AG10803 (cell line): ENCODE measurements at regions not wholly inside any gene's neighbourhood (a gene's known extent, or its start where the extent isn't known, plus 50 kb on each side); places are given as distances from the start of the nearest gene placed in this dataset.

Experiments
- DNase-seq: peaks from one replicate; pipeline ENCODE4 v3.0.0; 2010; ENCODE audit warnings: low read depth
- H3K4me3 ChIP-seq: 2 replicates; pipeline ENCODE4 v1.5.1; 2011; ENCODE audit warnings: mild to moderate bottlenecking, low read length, control low read depth
- TF ChIP-seq, protein P1 (sequence below): conservative IDR thresholded peaks from 2 replicates; pipeline ENCODE4 v1.5.1; 2011; ENCODE audit warnings: mild to moderate bottlenecking, low read length, control low read depth, inconsistent platforms

- TF ChIP-seq, protein P1, sequence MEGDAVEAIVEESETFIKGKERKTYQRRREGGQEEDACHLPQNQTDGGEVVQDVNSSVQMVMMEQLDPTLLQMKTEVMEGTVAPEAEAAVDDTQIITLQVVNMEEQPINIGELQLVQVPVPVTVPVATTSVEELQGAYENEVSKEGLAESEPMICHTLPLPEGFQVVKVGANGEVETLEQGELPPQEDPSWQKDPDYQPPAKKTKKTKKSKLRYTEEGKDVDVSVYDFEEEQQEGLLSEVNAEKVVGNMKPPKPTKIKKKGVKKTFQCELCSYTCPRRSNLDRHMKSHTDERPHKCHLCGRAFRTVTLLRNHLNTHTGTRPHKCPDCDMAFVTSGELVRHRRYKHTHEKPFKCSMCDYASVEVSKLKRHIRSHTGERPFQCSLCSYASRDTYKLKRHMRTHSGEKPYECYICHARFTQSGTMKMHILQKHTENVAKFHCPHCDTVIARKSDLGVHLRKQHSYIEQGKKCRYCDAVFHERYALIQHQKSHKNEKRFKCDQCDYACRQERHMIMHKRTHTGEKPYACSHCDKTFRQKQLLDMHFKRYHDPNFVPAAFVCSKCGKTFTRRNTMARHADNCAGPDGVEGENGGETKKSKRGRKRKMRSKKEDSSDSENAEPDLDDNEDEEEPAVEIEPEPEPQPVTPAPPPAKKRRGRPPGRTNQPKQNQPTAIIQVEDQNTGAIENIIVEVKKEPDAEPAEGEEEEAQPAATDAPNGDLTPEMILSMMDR, result no peak
- no peak overlapping the region for H3K4me3 ChIP-seq
- peak; percentile 98 for DNase-seq
These were observed 322.1 kb upstream of the AUTS2 start for GRCh38 chr7:69276011-69276729.

- no peak overlapping the region for H3K4me3 ChIP-seq
- peak; percentile 87 for DNase-seq
- TF ChIP-seq, protein P1, result no peak
These were observed 320.9 kb upstream of the AUTS2 start for GRCh38 chr7:69277366-69277765.

GRCh38 chr7:69282946-69283345, 315.3 kb upstream of the AUTS2 start:
- no peak for DNase-seq
- H3K4me3 ChIP-seq, result no peak overlapping the region
- TF ChIP-seq, protein P1, result no peak

DNA sequence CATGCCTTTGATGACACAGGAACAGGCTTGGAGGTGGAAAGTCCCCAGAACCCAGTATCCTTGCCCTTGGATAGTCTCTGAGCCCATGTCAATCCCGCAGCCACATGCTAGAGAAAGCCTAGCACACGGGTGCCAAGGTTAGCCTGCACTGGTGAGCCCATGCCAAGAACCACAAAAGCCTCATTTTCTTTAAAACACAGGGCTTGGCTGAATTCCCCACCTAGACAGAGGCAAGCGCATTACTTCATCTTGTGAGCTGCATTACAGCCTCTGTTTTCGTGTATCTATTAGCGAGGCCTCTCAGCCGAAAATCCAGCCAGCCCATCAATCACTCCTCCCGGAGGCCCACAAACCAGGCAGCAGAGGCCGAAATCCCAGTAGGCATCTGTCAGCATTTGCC, 314.9 kb upstream of the AUTS2 start:
- H3K4me3 ChIP-seq, result no peak overlapping the region
- DNase-seq, result peak; percentile 88
- TF ChIP-seq, protein P1, result no peak

DNA sequence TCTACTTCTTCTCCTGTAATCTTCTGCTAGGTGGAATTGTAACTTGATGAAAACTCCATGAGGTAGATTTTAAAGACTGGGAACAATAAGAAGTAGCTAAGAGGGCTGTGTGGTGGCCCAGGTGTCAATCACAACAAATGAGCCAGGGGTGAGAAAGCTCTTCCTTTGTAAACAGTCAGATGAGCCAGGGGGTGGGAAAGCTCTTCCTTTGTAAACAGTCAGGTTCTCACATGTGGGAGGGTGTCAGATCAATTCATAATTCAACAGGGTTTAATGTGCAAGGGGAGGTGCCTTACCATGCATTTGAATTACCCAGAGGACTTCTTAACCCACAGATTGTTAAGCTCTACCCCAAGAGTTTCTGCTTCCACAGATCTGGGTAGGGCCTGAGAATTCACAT, 312.4 kb upstream of the AUTS2 start:
- TF ChIP-seq, protein P1, result no peak
- no peak for DNase-seq
- H3K4me3 ChIP-seq, result no peak overlapping the region

DNA sequence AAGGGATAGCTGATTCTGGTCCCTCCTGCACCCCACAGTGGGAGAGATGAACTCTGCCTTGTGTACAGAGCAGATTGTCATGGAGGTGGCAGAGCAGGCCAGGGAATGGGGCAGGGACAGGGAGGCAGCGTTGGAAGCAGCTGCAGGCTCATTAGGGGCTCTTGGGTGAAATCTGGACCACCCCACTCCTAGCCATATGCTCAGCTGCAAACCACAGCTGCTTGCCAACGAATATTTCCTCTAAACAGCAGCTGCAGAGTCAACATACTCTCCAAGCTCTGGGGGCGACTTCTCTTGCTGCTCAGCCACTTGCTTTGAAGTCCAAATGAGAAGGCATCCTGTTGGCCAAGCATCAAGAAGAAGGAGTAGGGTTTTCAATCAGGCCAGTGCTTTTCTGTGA, 302.3 kb upstream of the AUTS2 start:
- no peak overlapping the region for H3K4me3 ChIP-seq
- TF ChIP-seq, protein P1, result no peak
- DNase-seq, result no peak

- no peak for DNase-seq
- TF ChIP-seq, protein P1, result no peak
- H3K4me3 ChIP-seq, result no peak overlapping the region
These were observed 297.0 kb upstream of the AUTS2 start for GRCh38 chr7:69301253-69301652.
